GM21737 (cell line): ENCODE measurements at regions not wholly inside any gene's neighbourhood (a gene's known extent, or its start where the extent isn't known, plus 50 kb on each side); places are given as distances from the start of the nearest gene placed in this dataset.
"Not testable (repeated sequence)": the region's sequence is repeated elsewhere in the genome, so short reads cannot be mapped to it uniquely, and the experiment has no call there.

Experiments used
- ATAC-seq: cut with Tn5 transposase; IDR thresholded peaks from one replicate; pipeline ENCODE4 v1.9.1; 2021; ENCODE audit warnings: mild to moderate bottlenecking, moderate library complexity; ENCODE audit not compliant: unreplicated experiment

- ATAC-seq: not testable (repeated sequence)
Measured at GRCh38 chr2:87343347-87343746, 321.7 kb upstream of the PLGLB1 start.

GRCh38 chr2:87345283-87345682 is 323.6 kb upstream of the PLGLB1 start:
- ATAC-seq: not testable (repeated sequence)

GRCh38 chr2:87348556-87348955 is 326.9 kb upstream of the PLGLB1 start:
- not testable (repeated sequence) for ATAC-seq

- not testable (repeated sequence) for ATAC-seq
Measured at GRCh38 chr2:87349006-87349405, 327.4 kb upstream of the PLGLB1 start.

- ATAC-seq: not testable (repeated sequence)
Measured at GRCh38 chr2:87352178-87352934, 330.7 kb upstream of the PLGLB1 start.

- ATAC-seq: not testable (repeated sequence)
Measured at GRCh38 chr2:87353408-87353807, 331.8 kb upstream of the PLGLB1 start.

- not testable (repeated sequence) for ATAC-seq
Measured at GRCh38 chr2:87354102-87354501, 332.5 kb upstream of the PLGLB1 start.

GRCh38 chr2:87360250-87360649 is 338.6 kb upstream of the PLGLB1 start:
- not testable (repeated sequence) for ATAC-seq

GRCh38 chr2:87360927-87361326 is 339.3 kb upstream of the PLGLB1 start:
- ATAC-seq: not testable (repeated sequence)

- not testable (repeated sequence) for ATAC-seq
Measured at GRCh38 chr2:87361805-87362204, 340.2 kb upstream of the PLGLB1 start.

GRCh38 chr2:87364379-87364778 is 342.7 kb upstream of the PLGLB1 start:
- ATAC-seq: not testable (repeated sequence)

- not testable (repeated sequence) for ATAC-seq
Measured at GRCh38 chr2:87365038-87365437, 343.4 kb upstream of the PLGLB1 start.

DNA sequence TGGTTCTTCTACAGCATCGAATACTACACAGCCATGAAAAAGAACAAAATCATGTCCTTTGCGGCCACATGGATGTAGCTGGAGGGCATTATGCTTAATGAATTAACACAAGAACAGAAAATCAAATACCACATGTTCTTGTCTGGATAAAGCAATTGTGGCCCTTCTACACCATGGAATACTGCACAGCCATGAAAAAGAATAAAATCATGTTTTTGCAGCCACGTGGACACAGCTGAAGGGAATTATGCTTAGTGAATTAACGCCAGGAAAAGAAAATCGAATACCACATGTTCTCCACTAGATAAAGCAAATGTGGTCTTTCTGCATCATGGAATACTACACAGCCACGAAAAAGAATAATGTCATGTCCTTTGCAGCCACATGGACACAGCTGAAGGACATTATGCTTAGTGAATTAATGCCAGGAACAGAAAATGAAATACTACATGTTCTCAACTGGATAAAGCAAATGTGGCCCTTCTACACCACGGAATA is 361.8 kb upstream of the PLGLB2 start:
- ATAC-seq: not testable (repeated sequence)

DNA sequence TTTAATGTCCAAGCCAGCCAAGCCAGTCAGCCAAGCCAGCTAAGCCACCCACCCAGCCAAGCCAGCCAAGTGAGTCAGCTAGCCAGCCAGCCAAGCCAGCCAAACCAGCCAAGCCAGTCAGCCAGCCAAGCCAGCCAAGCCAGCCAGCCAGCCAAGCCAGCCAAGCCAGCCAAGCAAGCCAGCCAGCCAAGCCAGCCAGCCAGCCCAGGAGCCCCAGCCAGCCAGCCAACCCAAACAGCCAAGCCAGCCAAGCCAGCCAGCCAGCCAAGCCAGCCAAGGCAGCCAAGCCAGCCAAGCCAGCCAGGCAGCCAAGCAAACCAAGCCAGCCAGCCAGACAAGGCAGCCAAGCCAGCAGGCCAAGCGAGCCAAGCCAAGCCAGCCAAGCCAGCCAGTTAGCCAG is 352.1 kb upstream of the PLGLB2 start:
- ATAC-seq: not testable (repeated sequence)

GRCh38 chr2:87396551-87397265 is 351.2 kb upstream of the PLGLB2 start:
- not testable (repeated sequence) for ATAC-seq

DNA sequence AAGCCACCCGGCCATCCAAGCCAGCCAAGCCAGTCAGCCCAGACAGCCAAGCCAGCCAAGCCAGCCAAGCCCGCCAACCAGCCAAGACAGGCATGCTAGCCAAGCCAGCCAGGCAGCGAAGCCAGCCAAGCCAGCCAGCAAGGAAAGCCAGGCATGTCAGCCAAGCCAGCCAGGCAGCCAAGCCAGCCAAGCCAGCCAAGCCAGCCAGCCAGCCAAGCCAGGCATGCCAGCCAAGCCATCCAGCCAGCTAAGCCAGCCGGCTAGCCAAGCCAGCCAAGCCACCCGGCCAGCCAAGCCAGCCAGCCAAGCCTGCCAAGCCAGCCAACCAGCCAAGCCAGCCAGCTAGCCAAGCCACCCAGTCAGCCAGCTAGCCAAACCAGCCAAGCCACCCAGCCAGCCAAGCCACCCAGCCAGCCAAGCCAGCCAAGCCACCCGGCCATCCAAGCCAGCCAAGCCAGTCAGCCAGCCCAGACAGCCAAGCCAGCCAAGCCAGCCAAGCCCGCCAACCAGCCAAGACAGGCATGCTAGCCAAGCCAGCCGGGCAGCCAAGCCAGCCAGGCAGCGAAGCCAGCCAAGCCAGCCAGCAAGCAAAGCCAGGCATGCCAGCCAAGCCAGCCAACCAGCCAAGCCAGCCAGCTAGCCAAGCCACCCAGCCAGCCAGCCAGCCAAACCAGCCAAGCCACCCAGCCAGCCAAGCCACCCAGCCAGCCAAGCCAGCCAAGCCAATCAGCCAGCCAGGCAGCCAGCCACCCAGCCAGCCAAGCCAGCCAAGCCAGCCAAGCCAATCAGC is 350.4 kb upstream of the PLGLB2 start:
- ATAC-seq: not testable (repeated sequence)

- not testable (repeated sequence) for ATAC-seq
Measured at GRCh38 chr2:87398567-87399305, 349.2 kb upstream of the PLGLB2 start.

DNA sequence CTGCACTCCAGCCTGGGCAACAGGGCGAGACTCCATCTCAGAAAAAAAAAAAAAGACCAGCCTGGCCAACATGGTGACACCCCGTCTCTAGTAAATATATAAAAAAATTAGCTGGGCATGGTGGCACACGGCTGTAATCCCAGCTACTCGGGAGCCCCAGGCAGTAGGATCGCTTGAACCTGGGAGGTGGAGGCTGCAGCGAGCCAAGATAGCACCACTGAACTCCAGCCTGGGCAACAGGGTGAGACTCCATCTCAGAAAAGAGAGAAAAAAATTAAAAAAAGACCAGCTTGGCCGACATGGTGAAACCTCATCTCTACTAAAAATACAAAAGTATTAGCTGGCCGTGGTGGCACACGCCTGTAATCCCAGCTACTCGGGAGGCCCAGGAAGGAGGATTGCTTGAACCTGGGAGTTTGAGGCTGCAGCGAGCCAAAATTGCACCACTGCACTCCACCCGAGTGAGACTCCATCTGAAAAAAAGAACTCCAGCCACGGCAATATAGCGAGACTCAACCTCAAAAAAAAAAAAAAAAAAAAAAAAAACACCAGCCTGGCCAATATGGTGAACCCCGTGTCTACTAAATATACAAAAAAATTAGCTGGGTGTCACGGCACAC is 346.1 kb upstream of the PLGLB2 start:
- no peak for ATAC-seq

DNA sequence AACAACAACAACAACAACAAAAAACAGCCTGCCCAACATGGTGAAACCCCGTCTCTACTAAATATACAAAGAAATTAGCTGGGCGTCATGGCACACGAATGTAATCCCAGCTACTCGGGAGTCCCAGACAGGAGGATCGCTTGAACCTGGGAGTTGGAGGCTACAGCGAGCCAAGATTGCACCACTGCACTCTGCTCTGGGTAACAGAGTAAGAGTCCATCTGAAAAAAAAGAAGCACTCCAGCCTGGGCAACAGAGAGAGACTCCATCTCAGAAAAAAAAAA is 344.1 kb upstream of the PLGLB2 start:
- ATAC-seq: no peak
